VCaP (cell line): ENCODE measurements at regions not wholly inside any gene's neighbourhood (a gene's known extent, or its start where the extent isn't known, plus 50 kb on each side); places are given as distances from the start of the nearest gene placed in this dataset.

Experiments
- H3K27ac ChIP-seq: fragments of 450-650 bp; 2 replicates; pipeline ENCODE4 v1.5.1; 2017
- TF ChIP-seq, protein P1 (sequence below): fragments of 450-650 bp; conservative IDR thresholded peaks from 2 replicates; pipeline ENCODE4 v1.5.1; 2017; ENCODE audit warnings: mild to moderate bottlenecking, moderate library complexity

DNA sequence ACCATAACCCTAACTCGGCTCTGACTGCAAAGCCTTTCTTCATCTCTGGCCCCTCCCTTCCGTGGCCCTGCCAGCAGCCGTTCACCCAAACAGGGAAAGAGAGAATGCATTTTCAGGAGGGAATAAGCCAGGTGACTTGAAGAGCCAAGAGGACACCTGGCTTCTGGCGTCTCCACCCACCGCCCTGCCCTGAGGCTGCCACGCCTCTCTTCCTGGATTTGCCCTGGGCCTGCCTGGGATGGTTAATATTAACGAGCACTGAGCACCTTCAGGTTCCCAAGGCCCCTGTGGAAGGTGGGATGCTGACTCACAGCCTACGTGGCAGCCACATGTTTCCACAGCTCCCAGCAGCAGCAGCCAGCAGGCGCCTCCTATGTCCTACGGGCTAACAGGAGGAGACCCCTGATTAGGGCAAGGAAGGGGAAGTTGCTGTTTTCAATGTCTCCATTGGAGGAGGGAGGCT is 138.0 kb upstream of the RREB1 start:
- TF ChIP-seq, protein P1, sequence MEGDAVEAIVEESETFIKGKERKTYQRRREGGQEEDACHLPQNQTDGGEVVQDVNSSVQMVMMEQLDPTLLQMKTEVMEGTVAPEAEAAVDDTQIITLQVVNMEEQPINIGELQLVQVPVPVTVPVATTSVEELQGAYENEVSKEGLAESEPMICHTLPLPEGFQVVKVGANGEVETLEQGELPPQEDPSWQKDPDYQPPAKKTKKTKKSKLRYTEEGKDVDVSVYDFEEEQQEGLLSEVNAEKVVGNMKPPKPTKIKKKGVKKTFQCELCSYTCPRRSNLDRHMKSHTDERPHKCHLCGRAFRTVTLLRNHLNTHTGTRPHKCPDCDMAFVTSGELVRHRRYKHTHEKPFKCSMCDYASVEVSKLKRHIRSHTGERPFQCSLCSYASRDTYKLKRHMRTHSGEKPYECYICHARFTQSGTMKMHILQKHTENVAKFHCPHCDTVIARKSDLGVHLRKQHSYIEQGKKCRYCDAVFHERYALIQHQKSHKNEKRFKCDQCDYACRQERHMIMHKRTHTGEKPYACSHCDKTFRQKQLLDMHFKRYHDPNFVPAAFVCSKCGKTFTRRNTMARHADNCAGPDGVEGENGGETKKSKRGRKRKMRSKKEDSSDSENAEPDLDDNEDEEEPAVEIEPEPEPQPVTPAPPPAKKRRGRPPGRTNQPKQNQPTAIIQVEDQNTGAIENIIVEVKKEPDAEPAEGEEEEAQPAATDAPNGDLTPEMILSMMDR: no peak
- H3K27ac ChIP-seq: no peak overlapping the region

DNA sequence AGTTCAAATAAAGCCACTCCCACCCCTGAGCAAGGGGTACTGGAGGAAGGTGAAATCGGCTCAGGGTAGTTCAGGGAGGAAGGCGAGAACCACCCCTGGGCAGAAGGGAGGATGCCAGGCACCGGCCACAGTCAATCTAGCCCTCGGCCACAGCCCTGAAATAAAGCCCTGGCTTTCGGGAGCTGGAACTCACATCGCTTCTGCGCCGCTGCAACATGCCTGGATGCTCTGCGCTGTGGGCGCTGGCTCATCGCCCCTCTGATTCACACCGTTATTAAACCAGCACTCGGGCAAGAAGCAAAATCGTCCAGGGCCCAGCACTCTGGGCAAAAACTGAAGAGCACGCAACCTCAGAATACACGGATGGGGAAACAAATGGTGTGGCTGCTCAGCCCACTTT is 136.9 kb upstream of the RREB1 start:
- TF ChIP-seq, protein P1: no peak
- H3K27ac ChIP-seq: no peak overlapping the region

DNA sequence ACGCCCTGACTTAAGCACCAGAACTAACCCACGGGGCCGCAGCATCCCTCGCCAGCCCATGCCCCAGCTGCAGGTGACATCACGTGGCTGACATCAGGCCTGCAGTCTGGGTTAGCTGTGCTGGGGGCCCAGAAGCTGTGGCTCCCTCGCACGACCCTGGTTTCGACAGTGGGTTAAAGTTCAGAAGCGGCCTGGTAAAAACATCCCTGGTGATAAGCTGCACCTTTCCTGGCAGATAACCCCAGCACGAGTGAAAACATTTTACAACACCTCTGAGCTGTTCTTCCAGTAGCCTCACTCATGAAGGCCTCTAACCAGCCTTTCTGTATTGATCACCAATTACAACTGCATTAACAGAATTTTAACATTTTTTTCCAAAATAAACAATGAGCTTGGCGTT is 136.4 kb upstream of the RREB1 start:
- TF ChIP-seq, protein P1: no peak
- H3K27ac ChIP-seq: no peak overlapping the region

DNA sequence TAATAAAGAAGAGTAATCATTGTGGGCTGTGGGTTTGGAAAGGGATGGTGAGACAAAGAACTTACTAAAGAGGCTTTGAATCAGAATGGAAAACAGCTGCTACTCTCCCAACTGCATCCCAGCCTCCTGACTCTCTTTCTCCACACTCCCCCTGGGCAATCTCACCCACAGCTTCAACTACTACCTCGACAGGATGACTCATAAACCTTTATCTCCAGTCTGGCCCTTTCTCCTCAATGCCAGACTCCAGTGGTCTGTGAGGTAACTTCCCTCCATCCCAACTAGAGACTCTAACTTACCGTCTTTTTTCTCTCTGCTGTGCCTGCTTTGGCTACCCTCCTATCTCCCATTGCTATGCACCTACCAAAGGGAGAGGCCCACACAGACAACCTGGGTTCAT is 135.3 kb upstream of the RREB1 start:
- H3K27ac ChIP-seq: no peak overlapping the region
- TF ChIP-seq, protein P1: no peak

DNA sequence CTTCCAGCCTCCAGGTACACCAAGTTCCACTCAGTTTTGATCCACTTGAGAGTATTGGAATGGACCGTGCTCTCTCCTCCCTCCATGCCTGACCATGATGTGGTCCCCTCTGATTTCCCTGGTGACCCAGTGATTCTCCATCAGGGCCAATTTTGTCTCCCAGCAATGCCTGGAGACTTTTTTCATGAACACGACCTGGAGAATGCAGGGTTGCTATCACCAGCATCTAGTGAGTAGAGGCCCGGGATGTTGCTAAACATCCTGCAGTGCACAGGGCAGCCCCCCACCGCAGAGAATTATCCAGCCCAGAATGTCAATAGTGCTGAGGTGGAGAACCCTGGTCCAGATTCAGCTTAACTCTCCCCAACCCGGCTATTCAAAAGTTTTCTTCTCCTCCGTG is 134.0 kb upstream of the RREB1 start:
- H3K27ac ChIP-seq: no peak overlapping the region
- TF ChIP-seq, protein P1: no peak

DNA sequence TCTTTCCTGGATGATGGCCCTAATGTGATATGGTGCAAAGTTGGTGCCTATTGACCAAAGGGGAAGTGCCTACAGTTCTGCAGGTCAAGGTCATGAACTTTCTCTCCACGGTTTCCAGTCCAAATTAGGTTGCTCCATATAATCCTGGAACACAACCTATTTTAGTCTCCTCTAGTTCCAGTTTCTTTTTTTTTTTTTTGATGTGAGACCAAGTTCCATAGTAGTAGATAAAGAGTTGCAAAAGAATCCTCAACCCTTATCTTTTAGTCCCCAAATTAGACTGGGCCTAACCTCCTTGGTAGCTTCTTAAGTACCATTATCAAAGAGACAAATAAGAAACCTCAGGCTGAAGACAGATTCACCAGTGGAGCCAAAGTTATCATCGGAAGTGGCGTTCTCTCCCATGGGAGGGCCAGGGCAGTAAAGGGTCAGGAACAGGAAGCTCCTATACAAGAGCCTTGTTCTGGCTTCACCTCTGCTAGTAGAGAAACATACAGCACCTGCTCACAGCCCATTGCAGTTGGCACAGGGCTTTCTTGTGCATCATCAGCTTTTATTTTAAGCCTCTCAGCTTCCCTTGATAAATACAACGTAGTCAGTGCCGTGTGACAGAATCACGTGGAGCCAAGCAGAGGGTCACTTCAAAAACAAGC is 132.2 kb upstream of the RREB1 start:
- TF ChIP-seq, protein P1: no peak
- no peak overlapping the region for H3K27ac ChIP-seq

DNA sequence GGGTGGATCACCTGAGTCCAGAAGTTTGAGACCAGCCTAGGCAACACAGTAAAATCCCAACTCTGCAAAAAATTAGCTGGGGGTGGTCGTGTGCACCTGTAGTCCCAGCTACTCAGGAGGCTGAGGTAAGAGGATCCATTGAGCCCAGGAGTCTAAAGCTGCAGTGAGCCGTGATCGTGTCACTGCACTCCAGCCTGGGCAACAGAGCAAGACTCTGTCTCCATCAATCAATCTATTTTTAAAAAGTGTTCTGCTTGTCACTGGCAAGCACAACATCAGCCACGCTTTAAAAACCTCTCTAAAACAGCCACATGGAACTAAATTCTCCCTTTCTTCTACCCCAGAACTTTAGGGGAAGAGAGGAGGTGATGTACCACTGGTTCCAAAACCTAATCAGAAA is 131.6 kb upstream of the RREB1 start:
- H3K27ac ChIP-seq: no peak overlapping the region
- TF ChIP-seq, protein P1: no peak
